ENCODE measurements at regions not wholly inside any gene's neighbourhood (a gene's known extent, or its start where the extent isn't known, plus 50 kb on each side); places are given as distances from the start of the nearest gene placed in this dataset.

GRCh38 chr1:245091171-245091621 lies 63.6 kb upstream of the KIF26B start:
- TF ChIP-seq CTCF (IDR thresholded peaks at IDR 0.05) (no peak), POLR2A (IDR thresholded peaks at IDR 0.05) (no peak)
